HG03066 (cell line): ENCODE measurements at regions not wholly inside any gene's neighbourhood (a gene's known extent, or its start where the extent isn't known, plus 50 kb on each side); places are given as distances from the start of the nearest gene placed in this dataset.
A peak's percentile ranks its signal among the peaks of the same experiment; 100 is the strongest.
"Not testable (repeated sequence)": the region's sequence is repeated elsewhere in the genome, so short reads cannot be mapped to it uniquely, and the experiment has no call there.

ENCODE experiments used
- ATAC-seq: cut with Tn5 transposase; IDR thresholded peaks from one replicate; pipeline ENCODE4 v1.9.1; 2021; ENCODE audit warnings: low read depth; ENCODE audit not compliant: unreplicated experiment

GRCh38 chr1:242827538-242827937 is 303.0 kb upstream of the PLD5 start:
- no peak for ATAC-seq

- no peak for ATAC-seq
Observed at GRCh38 chr1:242826701-242827336, 302.3 kb upstream of the PLD5 start.

GRCh38 chr1:242824435-242824834 is 299.9 kb upstream of the PLD5 start:
- ATAC-seq, result no peak

GRCh38 chr1:242813490-242814091 is 289.1 kb upstream of the PLD5 start:
- peak; percentile 98 for ATAC-seq

- ATAC-seq, result no peak
Observed at GRCh38 chr1:242811092-242811840, 286.8 kb upstream of the PLD5 start.

- no peak for ATAC-seq
Observed at GRCh38 chr1:242806324-242806723, 281.8 kb upstream of the PLD5 start.

GRCh38 chr1:242805360-242805759 is 280.9 kb upstream of the PLD5 start:
- not testable (repeated sequence) for ATAC-seq

- ATAC-seq, result no peak
Observed at GRCh38 chr1:242802973-242803372, 278.5 kb upstream of the PLD5 start.

- ATAC-seq, result peak; percentile 65
Observed at GRCh38 chr1:242800521-242800920, 276.0 kb upstream of the PLD5 start.

- no peak for ATAC-seq
Observed at GRCh38 chr1:242797856-242798255, 273.4 kb upstream of the PLD5 start.

GRCh38 chr1:242788771-242789170 is 264.3 kb upstream of the PLD5 start:
- peak; percentile 85 for ATAC-seq

GRCh38 chr1:242787968-242788367 is 263.5 kb upstream of the PLD5 start:
- no peak for ATAC-seq

GRCh38 chr1:242784807-242785206 is 260.3 kb upstream of the PLD5 start:
- no peak for ATAC-seq

- peak; percentile 57 for ATAC-seq
Observed at GRCh38 chr1:242784084-242784483, 259.6 kb upstream of the PLD5 start.

GRCh38 chr1:242774256-242774655 is 249.8 kb upstream of the PLD5 start:
- no peak for ATAC-seq

- ATAC-seq, result no peak
Observed at GRCh38 chr1:242770366-242770765, 245.9 kb upstream of the PLD5 start.

- ATAC-seq, result no peak
Observed at GRCh38 chr1:242764161-242764560, 239.7 kb upstream of the PLD5 start.

GRCh38 chr1:242761556-242761955 is 237.1 kb upstream of the PLD5 start:
- no peak for ATAC-seq

- no peak for ATAC-seq
Observed at GRCh38 chr1:242754926-242755325, 230.4 kb upstream of the PLD5 start.

- no peak for ATAC-seq
Observed at GRCh38 chr1:242754125-242754524, 229.6 kb upstream of the PLD5 start.

- no peak for ATAC-seq
Observed at GRCh38 chr1:242747233-242747632, 222.7 kb upstream of the PLD5 start.

- ATAC-seq, result no peak
Observed at GRCh38 chr1:242745079-242745478, 220.6 kb upstream of the PLD5 start.
